C4-2B (cell line): ENCODE measurements at regions not wholly inside any gene's neighbourhood (a gene's known extent, or its start where the extent isn't known, plus 50 kb on each side); places are given as distances from the start of the nearest gene placed in this dataset.

Experiments used
- CTCF ChIP-seq: fragments of 450-650 bp; conservative IDR thresholded peaks from 2 replicates; pipeline ENCODE4 v1.5.1; 2017; ENCODE audit warnings: mild to moderate bottlenecking
- ZFX ChIP-seq: fragments of 450-650 bp; IDR thresholded peaks from 2 replicates; pipeline ENCODE4 v1.6.1; 2017

- TF ChIP-seq CTCF = no peak
- no peak for TF ChIP-seq ZFX
These were observed 305.3 kb downstream of the TEX29 start for GRCh38 chr13:111625526-111626315.
